ENCODE measurements at regions not wholly inside any gene's neighbourhood (a gene's known extent, or its start where the extent isn't known, plus 50 kb on each side); places are given as distances from the start of the nearest gene placed in this dataset.

DNA sequence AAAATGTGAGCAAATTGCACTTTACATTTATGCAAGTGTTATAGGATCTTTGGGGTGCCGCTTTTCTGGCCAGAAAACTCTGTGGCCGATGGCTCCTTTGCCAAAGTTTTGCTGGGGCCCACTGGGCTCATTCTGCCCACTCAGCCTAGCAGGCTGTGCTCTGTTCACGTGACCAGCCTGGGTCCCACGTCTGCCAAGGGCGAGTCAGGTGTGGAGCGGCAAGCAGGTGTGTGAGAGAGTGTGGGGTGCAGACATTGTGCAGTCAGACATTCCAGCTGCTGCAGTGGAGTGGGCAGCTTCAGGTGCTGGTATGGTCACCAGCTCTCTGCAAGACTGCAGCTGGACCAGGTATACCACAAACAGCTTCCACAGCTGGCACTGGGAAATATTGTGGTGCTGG lies 2305.7 kb downstream of the PCDH9 start:
- Histone ChIP-seq H3K9me3 (ENCODE audit: control insufficient read depth, insufficient read depth, low read length) (no peaks in the 10 kb centered on the region; the same call in 1 of the 2 replicates), H4K20me1 (ENCODE audit: control insufficient read depth, insufficient read depth, low read depth, low read length) (no peaks in the 10 kb centered on the region), H3K27ac (ENCODE audit: low read depth, low read length) (no peak overlapping the region), H3K27me3 (ENCODE audit: control insufficient read depth, low read length) (no peaks in the 10 kb centered on the region), H3K79me2 (ENCODE audit: control insufficient read depth, low read length) (no peaks in the 10 kb centered on the region), H3K36me3 (ENCODE audit: control insufficient read depth, low read length) (no peaks in the 10 kb centered on the region), H3K4me3 (ENCODE audit: low read length) (no peak overlapping the region), H3K4me2 (ENCODE audit: low read length) (no peak overlapping the region), H3F3A (ENCODE audit: control insufficient read depth, insufficient read depth) (no peaks in the 10 kb centered on the region), H3K4me1 (ENCODE audit: control insufficient read depth, low read length) (no peaks in the 10 kb centered on the region), H3K9me2 (replicated peaks; ENCODE audit: control insufficient read depth, low read length) (no peaks in the 10 kb centered on the region)
- TF ChIP-seq EZH2phosphoT487 (IDR thresholded peaks at IDR 0.05; ENCODE audit: borderline replicate concordance, low read length): no peak
- TF ChIP-seq, protein P1, sequence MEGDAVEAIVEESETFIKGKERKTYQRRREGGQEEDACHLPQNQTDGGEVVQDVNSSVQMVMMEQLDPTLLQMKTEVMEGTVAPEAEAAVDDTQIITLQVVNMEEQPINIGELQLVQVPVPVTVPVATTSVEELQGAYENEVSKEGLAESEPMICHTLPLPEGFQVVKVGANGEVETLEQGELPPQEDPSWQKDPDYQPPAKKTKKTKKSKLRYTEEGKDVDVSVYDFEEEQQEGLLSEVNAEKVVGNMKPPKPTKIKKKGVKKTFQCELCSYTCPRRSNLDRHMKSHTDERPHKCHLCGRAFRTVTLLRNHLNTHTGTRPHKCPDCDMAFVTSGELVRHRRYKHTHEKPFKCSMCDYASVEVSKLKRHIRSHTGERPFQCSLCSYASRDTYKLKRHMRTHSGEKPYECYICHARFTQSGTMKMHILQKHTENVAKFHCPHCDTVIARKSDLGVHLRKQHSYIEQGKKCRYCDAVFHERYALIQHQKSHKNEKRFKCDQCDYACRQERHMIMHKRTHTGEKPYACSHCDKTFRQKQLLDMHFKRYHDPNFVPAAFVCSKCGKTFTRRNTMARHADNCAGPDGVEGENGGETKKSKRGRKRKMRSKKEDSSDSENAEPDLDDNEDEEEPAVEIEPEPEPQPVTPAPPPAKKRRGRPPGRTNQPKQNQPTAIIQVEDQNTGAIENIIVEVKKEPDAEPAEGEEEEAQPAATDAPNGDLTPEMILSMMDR (IDR thresholded peaks at IDR 0.05; ENCODE audit: low read depth, low read length, poor library complexity, severe bottlenecking): no peak

DNA sequence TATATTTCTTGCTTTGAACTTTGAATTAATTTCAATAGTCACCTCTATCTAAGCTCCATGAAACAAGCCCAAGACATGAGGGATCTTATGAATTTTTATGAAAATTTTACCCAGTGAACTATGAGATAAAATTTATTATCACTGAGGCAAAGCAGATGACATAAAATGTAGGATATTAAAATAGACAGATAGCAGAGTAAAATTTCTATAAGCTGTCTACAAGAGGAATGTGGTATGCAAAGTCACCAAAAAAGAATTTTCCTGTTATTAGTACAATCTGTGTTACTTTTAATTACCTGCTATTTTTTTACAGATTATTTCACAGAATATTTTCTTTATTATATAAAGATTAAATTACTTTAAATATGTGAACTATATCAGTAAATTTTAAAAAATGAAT lies 2312.6 kb downstream of the PCDH9 start:
- H3K4me3 ChIP-seq (ENCODE audit: low read length): no peak overlapping the region
- no peaks in the 10 kb centered on the region for H3F3A ChIP-seq (ENCODE audit: control insufficient read depth, insufficient read depth)
- H3K9me2 ChIP-seq (replicated peaks; ENCODE audit: control insufficient read depth, low read length): no peaks in the 10 kb centered on the region
- TF ChIP-seq EZH2phosphoT487 (IDR thresholded peaks at IDR 0.05; ENCODE audit: borderline replicate concordance, low read length): no peak
- TF ChIP-seq, protein P1 (IDR thresholded peaks at IDR 0.05; ENCODE audit: low read depth, low read length, poor library complexity, severe bottlenecking): no peak
- H3K36me3 ChIP-seq (ENCODE audit: control insufficient read depth, low read length): no peaks in the 10 kb centered on the region
- no peaks in the 10 kb centered on the region for H3K79me2 ChIP-seq (ENCODE audit: control insufficient read depth, low read length)
- H3K9me3 ChIP-seq (ENCODE audit: control insufficient read depth, insufficient read depth, low read length): no peaks in the 10 kb centered on the region
- H4K20me1 ChIP-seq (ENCODE audit: control insufficient read depth, insufficient read depth, low read depth, low read length): no peaks in the 10 kb centered on the region
- no peak overlapping the region for H3K27ac ChIP-seq (ENCODE audit: low read depth, low read length)
- no peak overlapping the region for H3K4me2 ChIP-seq (ENCODE audit: low read length)
- H3K4me1 ChIP-seq (ENCODE audit: control insufficient read depth, low read length): no peaks in the 10 kb centered on the region
- H3K27me3 ChIP-seq (ENCODE audit: control insufficient read depth, low read length): no peaks in the 10 kb centered on the region

DNA sequence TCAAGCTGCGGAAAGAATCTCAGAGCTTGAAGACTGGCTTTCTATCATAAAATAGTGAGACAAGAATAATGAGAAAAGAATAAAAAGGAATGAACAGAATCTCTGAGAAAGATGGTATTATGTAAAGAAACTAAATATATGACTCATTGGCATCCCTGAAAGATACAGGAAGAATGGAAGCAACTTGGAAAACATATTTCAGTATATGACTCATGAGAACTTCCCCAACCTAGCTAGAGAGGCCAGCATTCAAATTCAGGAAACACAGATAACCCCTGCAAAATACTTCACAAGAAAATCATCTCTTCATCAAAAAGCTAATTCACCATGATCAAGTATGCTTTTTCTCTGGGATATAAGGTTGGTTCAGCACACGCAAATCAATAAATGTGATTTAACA lies 2318.0 kb downstream of the PCDH9 start:
- no peaks in the 10 kb centered on the region for H3K9me2 ChIP-seq (replicated peaks; ENCODE audit: control insufficient read depth, low read length)
- no peak overlapping the region for H3K4me3 ChIP-seq (ENCODE audit: low read length)
- no peaks in the 10 kb centered on the region for H3K9me3 ChIP-seq (ENCODE audit: control insufficient read depth, insufficient read depth, low read length)
- H3K27me3 ChIP-seq (ENCODE audit: control insufficient read depth, low read length): no peaks in the 10 kb centered on the region
- H3K27ac ChIP-seq (ENCODE audit: low read depth, low read length): no peak overlapping the region
- no peaks in the 10 kb centered on the region for H3F3A ChIP-seq (ENCODE audit: control insufficient read depth, insufficient read depth)
- no peaks in the 10 kb centered on the region for H3K4me1 ChIP-seq (ENCODE audit: control insufficient read depth, low read length)
- no peaks in the 10 kb centered on the region for H3K79me2 ChIP-seq (ENCODE audit: control insufficient read depth, low read length)
- TF ChIP-seq, protein P1 (IDR thresholded peaks at IDR 0.05; ENCODE audit: low read depth, low read length, poor library complexity, severe bottlenecking): no peak
- H3K4me2 ChIP-seq (ENCODE audit: low read length): no peak overlapping the region
- H4K20me1 ChIP-seq (ENCODE audit: control insufficient read depth, insufficient read depth, low read depth, low read length): no peaks in the 10 kb centered on the region
- H3K36me3 ChIP-seq (ENCODE audit: control insufficient read depth, low read length): no peaks in the 10 kb centered on the region

DNA sequence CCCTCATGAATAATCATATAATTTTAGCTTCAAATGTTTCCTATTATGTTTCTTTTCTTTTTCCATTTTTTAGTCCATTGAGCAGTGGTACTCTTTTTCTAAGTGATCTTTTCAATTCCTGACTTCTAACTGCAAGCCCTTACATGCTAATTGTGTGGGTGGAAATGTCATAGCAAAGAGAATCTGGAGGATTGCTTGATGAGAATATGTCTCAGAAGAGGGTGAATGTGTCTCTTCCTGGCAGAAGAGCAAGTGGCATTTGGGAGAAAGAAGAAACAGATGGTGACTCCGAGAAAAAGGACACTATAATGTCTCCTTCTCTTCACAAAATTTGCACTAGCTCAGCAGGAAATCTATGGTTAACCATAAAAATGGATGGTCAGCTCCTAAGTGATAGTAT lies 2320.0 kb downstream of the PCDH9 start:
- H3K27ac ChIP-seq (ENCODE audit: low read depth, low read length): no peak overlapping the region
- no peak for TF ChIP-seq EZH2phosphoT487 (IDR thresholded peaks at IDR 0.05; ENCODE audit: borderline replicate concordance, low read length)
- TF ChIP-seq, protein P1 (IDR thresholded peaks at IDR 0.05; ENCODE audit: low read depth, low read length, poor library complexity, severe bottlenecking): no peak
- H3K9me2 ChIP-seq (replicated peaks; ENCODE audit: control insufficient read depth, low read length): no peaks in the 10 kb centered on the region
- H4K20me1 ChIP-seq (ENCODE audit: control insufficient read depth, insufficient read depth, low read depth, low read length): no peaks in the 10 kb centered on the region
- no peaks in the 10 kb centered on the region for H3F3A ChIP-seq (ENCODE audit: control insufficient read depth, insufficient read depth)
- no peak overlapping the region for H3K4me2 ChIP-seq (ENCODE audit: low read length)
- H3K27me3 ChIP-seq (ENCODE audit: control insufficient read depth, low read length): no peaks in the 10 kb centered on the region
- H3K9me3 ChIP-seq (ENCODE audit: control insufficient read depth, insufficient read depth, low read length): no peaks in the 10 kb centered on the region
- no peak overlapping the region for H3K4me3 ChIP-seq (ENCODE audit: low read length)
- H3K4me1 ChIP-seq (ENCODE audit: control insufficient read depth, low read length): no peaks in the 10 kb centered on the region
- no peaks in the 10 kb centered on the region for H3K79me2 ChIP-seq (ENCODE audit: control insufficient read depth, low read length)
- H3K36me3 ChIP-seq (ENCODE audit: control insufficient read depth, low read length): no peaks in the 10 kb centered on the region
